Germinal center (tissue), 1 donor: ENCODE measurements at regions not wholly inside any gene's neighbourhood (a gene's known extent, or its start where the extent isn't known, plus 50 kb on each side); places are given as distances from the start of the nearest gene placed in this dataset.
A peak's percentile ranks its signal among the peaks of the same experiment; 100 is the strongest.

ENCODE experiments used
- DNase-seq: peaks from one replicate; pipeline ENCODE4 v3.0.0; 2012; ENCODE audit warnings: mixed read lengths, low spot score

DNA sequence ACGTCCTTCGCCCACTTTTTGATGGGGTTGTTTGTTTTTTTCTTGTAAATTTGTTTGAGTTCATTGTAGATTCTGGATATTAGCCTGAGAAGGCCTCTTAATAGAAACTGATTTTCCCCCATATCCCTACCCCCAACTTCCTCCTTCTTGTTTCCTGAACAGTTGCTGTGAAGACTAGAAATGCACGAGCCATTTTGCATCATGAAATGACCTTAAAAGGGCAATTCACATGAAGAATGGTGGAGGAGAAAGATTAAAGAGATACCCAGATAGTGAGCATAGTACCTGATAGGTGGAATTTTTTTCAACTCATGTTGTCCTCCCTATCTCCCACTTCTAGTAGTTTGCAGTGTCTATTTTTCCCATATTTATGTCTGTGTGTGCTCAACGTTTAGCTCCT lies 55.2 kb upstream of the KCNH8 start:
- no peak for DNase-seq

DNA sequence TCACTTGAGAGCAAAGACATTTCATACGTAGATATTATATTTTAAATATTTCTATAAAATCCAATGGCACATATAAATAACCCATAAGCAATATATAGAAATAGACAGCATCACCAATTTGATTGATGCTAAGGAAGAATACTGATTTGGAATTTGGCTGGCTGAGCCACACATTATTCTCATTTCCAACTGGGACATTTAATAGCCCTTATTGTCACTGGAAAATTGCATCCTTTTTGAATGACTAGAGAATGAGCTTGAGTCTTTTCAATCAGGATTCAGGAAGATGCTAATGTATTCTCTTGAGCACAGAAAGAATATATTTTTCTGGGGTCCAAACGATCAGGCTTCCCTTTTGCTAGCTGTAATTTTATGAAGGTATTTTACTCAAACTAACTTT lies 70.9 kb upstream of the KCNH8 start:
- DNase-seq = no peak

- DNase-seq = no peak
Measured at GRCh38 chr3:19075037-19075436, 73.3 kb upstream of the KCNH8 start.

GRCh38 chr3:19074257-19074900 lies 73.9 kb upstream of the KCNH8 start:
- DNase-seq = no peak

- no peak for DNase-seq
Measured at GRCh38 chr3:19073341-19074105, 74.8 kb upstream of the KCNH8 start.

DNA sequence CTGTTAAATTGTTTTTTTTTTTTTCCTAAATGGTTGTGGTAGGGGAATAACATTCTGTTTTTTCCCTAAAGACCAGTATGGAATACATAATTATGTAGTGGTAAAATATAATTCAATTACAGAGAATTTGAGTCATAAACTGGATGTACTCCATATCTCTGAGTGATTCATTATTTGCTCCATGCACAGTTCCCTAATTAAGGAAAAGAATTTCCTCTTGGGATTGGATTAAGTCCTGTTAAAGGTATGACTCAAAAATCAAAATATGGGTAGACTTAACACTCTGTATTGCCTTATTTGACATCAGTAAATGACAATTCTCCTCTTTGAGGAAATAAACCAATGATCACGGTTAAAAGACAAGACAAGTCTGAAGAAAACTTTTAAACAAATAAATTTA lies 78.0 kb upstream of the KCNH8 start:
- DNase-seq = no peak

DNA sequence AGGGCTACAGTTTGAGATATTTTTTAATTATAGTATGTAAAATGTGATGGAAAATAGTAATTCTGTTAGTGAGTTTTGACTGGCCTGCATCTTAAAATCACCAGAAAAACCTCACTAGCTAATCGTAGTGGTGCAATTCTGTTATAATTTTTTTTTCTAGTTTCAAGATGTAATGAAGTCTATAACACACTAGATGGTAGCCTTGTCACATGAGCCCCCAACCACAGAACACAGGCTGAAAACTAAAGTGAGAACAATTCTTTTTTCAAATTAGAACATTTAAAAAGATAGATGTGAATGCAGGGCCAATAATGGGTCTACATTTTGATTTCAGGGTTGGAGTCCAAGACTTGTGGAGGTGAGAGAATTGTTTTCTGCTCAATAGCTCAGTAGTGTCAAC lies 83.3 kb upstream of the KCNH8 start:
- peak; percentile 5 for DNase-seq

- no peak for DNase-seq
Measured at GRCh38 chr3:19063936-19064335, 84.4 kb upstream of the KCNH8 start.

GRCh38 chr3:19060404-19060803 lies 87.9 kb upstream of the KCNH8 start:
- no peak for DNase-seq

DNA sequence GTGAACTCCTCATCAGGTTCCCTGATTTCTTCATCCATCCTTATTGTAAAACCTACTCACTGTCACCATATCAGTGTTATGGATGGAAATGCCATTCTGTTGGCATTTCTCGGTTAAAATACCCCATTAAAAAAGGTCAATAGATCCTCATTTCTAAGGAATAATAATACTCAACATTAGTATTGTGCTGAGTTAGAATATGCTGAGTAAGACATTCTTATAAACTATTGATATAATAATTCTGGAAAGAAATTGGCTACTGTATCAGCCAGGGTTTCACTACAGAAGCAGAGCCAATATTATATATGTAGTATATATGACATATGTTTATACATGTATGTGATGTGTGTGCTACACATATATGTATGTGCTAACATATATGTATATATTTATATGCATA lies 95.4 kb upstream of the KCNH8 start:
- no peak for DNase-seq

- no peak for DNase-seq
Measured at GRCh38 chr3:19046440-19046839, 101.9 kb upstream of the KCNH8 start.

GRCh38 chr3:19030522-19030839 lies 117.8 kb upstream of the KCNH8 start:
- DNase-seq = no peak

DNA sequence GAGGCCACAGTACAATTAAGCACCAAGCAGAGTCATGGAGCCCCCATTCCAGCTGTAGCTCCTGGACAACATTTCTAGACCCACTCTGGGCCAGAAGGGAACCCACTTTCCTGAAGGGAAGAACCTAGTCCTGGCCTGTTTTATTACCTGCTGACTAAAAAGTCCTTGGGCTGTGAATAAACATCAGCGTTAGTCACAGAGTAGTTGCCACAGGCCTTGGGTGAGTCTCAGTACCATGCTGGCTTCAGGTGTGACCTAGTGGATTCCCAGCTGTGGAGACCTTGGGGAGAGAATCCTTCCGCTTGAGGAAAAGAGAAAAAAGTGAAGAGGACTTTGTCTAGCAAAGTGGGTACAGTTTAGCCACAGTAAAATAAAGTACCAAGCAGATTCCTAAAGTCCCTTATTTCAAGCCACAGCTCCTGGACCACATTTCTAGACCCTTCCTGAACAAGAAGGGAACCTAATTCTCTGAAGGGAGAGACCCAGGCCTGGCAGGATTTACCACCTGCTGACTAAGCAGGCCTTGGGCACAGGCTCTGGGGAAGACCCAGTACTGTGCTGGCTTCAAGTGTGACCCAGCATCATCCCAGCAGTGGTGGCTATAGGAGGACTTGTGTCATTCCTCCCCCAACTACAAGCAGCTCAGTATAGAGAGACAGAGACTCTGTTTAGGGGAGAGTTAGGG lies 118.3 kb upstream of the KCNH8 start:
- no peak for DNase-seq

DNA sequence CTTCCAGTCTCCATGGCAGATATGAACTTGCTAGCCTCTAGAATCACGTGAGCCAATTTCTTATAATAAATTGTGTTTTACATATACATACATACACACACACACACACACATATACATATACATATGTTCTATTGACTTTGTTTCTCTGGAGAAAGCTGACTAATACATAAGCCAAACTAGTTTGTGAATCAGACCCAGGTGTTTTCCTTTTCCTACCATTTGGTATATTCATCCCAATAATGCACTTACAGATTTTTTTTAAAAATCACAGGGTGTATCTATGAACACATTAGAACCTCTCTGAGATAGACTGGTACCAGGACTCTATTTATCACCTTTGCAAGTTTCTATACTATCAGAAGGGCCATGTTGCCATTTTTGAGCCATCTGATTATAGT lies 122.9 kb upstream of the KCNH8 start:
- DNase-seq = no peak

DNA sequence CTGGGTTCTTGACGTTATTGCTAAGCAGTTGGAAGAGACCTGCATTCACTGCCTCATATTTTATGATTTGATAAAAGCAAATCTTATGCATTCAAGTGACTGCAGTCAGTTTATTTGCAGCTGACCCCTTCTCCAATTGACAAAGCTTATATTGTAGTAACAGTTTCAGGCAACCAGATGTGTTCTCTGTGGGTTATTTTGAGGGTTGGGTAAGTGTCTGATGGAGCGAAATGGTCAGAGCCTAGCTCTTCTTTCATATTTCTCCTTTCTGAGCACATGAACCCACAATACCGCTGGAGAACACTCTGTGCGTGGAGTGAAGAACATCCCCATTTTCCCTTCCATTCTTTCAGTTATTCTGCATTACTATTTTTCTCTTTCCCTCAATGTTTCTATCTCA lies 125.8 kb upstream of the KCNH8 start:
- DNase-seq = no peak

DNA sequence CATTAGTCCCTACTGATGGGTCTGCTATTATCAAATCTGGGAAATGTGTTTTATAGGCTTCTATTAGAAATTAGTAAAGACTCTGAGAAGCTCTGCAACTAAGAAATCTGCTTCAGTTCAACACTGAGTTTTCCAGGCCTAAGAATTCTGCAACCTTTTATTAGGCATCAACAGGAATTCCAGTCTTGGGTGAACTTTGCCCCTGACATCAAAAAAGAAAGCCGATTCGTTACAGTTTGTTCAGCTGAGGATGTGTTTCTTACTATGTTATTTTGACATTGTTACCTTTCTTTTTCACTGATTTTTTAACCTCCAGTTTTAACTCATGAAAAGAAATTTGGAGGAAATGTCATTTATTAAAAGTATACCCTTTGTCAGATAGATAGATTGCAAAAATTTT lies 131.5 kb upstream of the KCNH8 start:
- DNase-seq = no peak

DNA sequence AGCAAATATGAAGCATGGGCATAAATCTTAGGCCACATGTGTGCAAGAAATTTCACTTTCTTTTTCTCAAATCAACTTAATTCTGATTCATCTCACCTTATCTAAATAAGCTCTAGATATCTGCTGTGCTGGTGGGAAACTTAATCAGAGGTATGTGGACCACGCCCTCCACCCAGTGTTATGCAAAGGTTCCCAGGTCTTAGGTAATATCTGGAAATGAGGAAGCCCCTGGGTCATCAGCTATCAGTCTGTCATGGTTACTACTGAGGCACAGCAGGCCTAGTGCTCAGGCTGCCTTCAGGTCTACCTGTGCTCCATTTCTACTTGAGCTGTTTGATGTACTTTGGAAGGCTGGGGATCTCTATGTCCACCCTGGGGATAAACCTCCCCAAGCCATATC lies 134.4 kb upstream of the KCNH8 start:
- DNase-seq = no peak

DNA sequence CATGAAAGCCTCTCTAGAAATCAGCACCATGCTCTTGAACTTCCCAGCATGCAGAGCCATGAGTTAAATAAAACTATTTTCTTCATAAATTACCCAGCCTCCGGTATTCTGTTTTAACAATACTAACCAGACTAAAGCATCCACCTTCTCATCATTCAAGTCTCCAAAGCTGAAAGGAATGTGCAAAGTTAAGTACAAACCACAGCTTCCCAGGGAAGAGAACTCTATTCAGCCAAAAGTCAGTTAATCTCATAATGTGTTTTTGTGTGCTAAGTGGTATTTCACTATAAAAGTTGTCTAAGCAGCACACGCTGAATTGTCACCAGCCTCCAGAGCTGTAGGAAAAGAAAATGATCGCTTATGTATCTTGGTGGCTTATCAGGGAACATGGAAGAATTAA lies 135.5 kb upstream of the KCNH8 start:
- no peak for DNase-seq

DNA sequence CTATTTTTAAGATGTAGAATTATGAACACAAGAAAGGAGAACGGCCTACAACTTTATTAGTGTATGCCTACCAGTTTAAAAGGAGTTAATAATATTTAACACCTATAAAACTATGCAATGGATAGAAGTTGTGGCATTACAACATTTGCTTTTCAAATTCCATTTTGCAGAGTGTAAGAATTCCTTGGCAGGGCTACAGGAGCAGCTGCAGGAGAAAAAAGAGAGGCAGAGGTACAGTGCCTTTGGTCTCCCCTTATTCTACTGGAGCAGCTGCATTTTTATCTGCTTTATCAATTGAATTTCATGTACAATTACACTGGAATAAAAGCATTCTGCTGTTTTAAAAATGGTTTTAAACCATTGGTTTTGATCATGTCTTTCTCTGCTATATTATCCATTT lies 145.7 kb upstream of the KCNH8 start:
- no peak for DNase-seq

- DNase-seq = no peak
Measured at GRCh38 chr3:18998069-18998468, 150.2 kb upstream of the KCNH8 start.

GRCh38 chr3:18992709-18993108 lies 155.6 kb upstream of the KCNH8 start:
- DNase-seq = no peak

GRCh38 chr3:18989237-18989795 lies 159.0 kb upstream of the KCNH8 start:
- DNase-seq = no peak

DNA sequence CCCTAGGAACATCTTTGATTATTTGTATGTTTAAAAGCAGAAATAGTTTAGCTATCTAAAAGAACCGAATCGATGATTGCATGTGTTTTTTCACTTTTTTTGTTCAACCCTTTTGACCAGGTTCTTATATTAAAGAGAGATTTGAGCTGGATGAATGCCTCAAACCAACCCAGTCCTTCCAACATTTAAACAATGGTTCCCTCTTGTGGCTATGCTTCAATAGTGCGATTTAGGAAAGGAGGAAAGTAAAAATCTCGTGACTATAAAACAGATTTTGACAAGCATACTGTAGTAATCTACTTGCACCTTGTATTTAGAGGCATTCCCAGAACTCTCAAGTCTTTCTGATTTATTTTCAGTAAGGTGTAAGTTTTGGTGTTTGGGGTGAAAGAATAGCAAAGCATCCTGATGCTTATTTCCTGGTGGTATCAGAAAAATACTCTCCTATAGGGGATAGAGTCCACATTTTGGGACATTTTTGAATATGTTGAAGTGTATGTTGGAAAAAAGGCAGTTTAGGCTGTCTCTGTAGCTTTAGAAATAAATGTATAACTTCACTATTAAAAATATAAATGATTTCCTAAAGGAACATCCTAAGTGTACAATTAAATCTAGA lies 159.6 kb upstream of the KCNH8 start:
- DNase-seq = no peak
